OCI-LY7 (cell line): ENCODE measurements at regions not wholly inside any gene's neighbourhood (a gene's known extent, or its start where the extent isn't known, plus 50 kb on each side); places are given as distances from the start of the nearest gene placed in this dataset.

Source experiments
- CTCF ChIP-seq: fragments of 200-600 bp; sonication (generic); conservative IDR thresholded peaks from 2 replicates; pipeline ENCODE4 v1.5.1; 2014; ENCODE audit warnings: mild to moderate bottlenecking, antibody characterized with exemption, low read length, moderate library complexity, mixed read lengths
- EZH2phosphoT487 ChIP-seq: fragments of 200-600 bp; sonication (generic); IDR thresholded peaks from 2 replicates; pipeline ENCODE4 v1.6.1; 2018; ENCODE audit warnings: low read depth, borderline replicate concordance, mild to moderate bottlenecking, mixed run types, antibody characterized with exemption, low read length, moderate library complexity, mixed read lengths

- no peak for TF ChIP-seq CTCF
- no peak for TF ChIP-seq EZH2phosphoT487
Observed at GRCh38 chrX:1751781-1752180, 136.9 kb downstream of the ASMT start.
